Neuron (in vitro differentiated cells): ENCODE measurements at regions not wholly inside any gene's neighbourhood (a gene's known extent, or its start where the extent isn't known, plus 50 kb on each side); places are given as distances from the start of the nearest gene placed in this dataset.
"Not testable (repeated sequence)": the region's sequence is repeated elsewhere in the genome, so short reads cannot be mapped to it uniquely, and the experiment has no call there.

Experiments
- H2AFZ ChIP-seq: one replicate; pipeline ENCODE4 v1.6.1; 2013; ENCODE audit warnings: low read depth, mild to moderate bottlenecking, inconsistent platforms, low read length, moderate library complexity
- H3K27me3 ChIP-seq: one replicate; pipeline ENCODE4 v1.6.1; 2013; ENCODE audit warnings: low read length; ENCODE audit not compliant: insufficient read depth
- H3K36me3 ChIP-seq: one replicate; pipeline ENCODE4 v1.6.1; 2013; ENCODE audit warnings: low read length; ENCODE audit not compliant: insufficient read depth
- H3K4me1 ChIP-seq: one replicate; pipeline ENCODE4 v1.6.1; 2013; ENCODE audit warnings: low read length; ENCODE audit not compliant: insufficient read depth
- H3K4me3 ChIP-seq: 2 replicates; pipeline ENCODE4 v1.5.1; 2013; ENCODE audit warnings: mild to moderate bottlenecking, low read length, moderate library complexity
- H3K9me3 ChIP-seq: one replicate; pipeline ENCODE4 v1.6.1; 2013; ENCODE audit warnings: low read length

DNA sequence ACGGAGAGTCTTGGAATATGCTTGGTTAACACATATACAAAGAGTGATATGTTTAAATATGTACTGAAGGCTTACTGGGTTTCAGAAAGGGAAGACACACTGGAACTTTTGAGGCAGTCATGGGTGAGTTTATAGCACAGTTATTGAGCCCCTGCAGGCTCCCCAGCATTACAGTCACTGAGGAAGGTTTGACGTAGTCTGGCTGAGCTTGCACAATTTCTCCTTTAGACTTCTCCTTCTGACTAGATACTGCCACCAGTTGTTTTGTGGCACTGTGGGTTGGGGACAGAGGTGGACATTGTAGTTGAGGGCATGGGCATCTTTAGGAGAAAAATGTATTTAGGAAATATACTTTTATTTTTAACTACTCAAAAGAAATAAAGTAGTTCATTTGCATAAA is 285.4 kb downstream of the C11orf87 start:
- Histone ChIP-seq H3K27me3 (no peaks in the 10 kb centered on the region), H3K36me3 (no peaks in the 10 kb centered on the region), H3K4me3 (no peak overlapping the region), H2AFZ (no peak overlapping the region), H3K4me1 (no peaks in the 10 kb centered on the region), H3K9me3 (no peaks in the 10 kb centered on the region)

DNA sequence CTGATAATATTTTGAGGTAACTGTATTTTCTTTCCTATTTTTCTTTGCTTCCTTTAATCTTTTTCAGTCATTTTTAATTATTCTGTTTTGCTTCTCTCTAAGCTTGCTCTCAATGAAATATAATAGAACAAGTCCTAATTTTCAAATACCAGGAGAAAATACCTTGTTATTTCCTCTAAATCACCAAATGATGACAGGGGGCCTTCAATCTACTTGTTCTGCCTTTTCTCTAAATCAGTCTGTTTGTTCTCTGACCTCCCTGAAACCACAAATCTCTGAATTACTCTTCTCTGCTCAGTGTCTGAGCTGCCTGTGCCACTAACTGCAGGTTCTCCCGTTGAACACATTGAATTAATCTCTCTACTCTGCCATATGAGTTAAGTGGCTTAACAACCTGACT is 286.2 kb downstream of the C11orf87 start:
- Histone ChIP-seq H3K4me3 (no peak overlapping the region), H3K9me3 (no peaks in the 10 kb centered on the region), H3K27me3 (no peaks in the 10 kb centered on the region), H3K4me1 (no peaks in the 10 kb centered on the region), H2AFZ (no peak overlapping the region), H3K36me3 (no peaks in the 10 kb centered on the region)

DNA sequence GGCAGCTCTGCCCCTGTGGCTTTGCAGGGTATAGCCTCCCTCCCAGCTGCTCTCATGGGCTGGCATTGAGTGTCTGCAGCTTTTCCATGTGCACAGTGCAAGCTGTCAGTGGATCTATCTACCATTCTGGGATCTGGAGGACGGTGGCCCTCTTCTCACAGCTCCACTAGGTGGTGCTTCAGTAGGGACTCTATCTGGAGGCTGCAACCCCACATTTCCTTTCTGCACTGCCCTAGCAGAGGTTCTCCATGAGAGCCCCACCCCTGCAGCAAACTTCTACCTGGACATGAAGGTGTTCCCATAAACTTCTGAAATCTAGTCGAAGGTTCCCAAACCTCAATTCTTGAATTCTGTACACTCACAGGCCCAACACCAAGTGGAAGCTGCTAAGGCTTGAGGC is 292.5 kb downstream of the C11orf87 start:
- not testable (repeated sequence) for H3K9me3 ChIP-seq, H2AFZ ChIP-seq, H3K27me3 ChIP-seq, H3K4me1 ChIP-seq, H3K4me3 ChIP-seq, H3K36me3 ChIP-seq

DNA sequence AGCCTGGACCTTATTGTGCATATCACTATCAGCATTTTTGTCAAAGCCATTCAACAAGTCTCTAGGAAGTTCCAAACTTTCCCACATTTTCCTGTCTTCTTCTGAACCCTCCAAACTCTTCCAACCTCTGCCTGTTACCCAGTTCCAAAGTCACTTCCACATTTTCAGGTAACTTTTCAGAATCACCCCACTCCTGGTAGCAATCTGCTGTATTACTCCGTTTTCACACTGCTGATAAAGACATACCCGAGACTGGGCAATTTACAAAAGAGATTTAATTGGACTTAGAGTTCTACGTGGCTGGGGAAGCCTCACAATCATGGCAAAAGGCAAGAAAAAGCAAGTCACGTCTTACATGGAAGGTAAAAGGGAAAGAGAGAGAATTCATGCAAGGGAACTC is 293.4 kb downstream of the C11orf87 start:
- H3K9me3 ChIP-seq, H3K36me3 ChIP-seq, H3K4me3 ChIP-seq, H3K4me1 ChIP-seq, H2AFZ ChIP-seq, H3K27me3 ChIP-seq: not testable (repeated sequence)

DNA sequence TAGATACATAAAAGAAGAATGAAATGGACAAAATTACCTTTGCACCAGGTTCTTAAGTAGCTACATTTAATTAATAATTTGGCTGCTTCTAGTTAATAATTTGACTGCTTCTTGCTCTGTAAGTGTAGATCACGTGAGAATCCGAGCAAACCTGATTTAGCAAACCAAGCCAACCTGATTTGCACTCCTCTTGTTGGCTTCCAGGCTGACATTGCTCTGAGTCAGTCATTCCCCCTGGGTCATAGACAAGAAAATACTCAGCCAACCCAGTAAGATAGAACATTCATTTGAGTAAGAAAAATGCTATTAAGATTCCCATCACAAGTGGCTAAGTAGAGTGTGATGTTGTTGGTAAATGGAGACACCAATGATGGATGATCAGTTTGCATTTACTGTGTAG is 304.1 kb downstream of the C11orf87 start:
- Histone ChIP-seq H3K4me1 (no peaks in the 10 kb centered on the region), H3K36me3 (no peaks in the 10 kb centered on the region), H2AFZ (no peak overlapping the region), H3K4me3 (no peak overlapping the region), H3K9me3 (no peaks in the 10 kb centered on the region), H3K27me3 (no peaks in the 10 kb centered on the region)

DNA sequence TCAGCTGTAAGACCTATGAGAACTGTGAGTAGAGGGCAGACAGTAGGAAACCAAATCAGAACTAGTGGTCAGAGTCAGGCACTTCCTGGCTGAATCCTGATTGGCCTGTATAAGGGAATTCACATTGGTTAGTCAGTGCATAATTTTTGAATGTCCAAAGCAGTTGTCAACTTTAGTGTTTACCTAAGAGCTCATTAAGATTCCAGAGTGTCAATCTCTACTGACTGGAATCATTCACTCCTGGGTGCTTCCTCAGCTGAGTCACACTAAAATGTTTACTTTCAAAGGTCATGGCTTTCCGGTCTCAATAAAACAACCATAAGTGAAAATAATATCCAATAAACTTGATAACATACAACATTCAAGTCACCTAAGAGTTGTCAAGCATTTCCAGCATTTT is 306.1 kb downstream of the C11orf87 start:
- Histone ChIP-seq H3K4me1 (no peaks in the 10 kb centered on the region), H3K27me3 (no peaks in the 10 kb centered on the region), H2AFZ (no peak overlapping the region), H3K4me3 (no peak overlapping the region), H3K9me3 (no peaks in the 10 kb centered on the region), H3K36me3 (no peaks in the 10 kb centered on the region)

DNA sequence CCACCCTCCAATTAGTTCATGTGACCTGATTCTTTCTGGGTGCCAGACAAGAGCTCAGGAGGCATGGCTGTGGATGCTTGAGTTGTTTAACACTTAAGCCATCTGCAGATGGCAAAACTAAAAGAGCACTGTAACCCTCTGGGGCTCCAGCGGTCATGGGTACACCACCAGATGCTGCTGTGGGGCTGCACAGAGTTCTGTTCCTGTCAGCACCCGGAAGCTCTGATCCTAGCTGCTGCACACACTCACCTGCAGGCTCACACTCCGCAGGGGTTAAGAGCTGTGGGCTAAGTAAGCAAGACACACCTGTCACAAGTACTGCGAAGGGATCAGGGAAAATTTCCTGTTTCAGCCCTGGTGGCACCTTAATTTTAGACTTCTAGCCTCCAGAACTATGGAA is 307.8 kb downstream of the C11orf87 start:
- peaks cover 8% of the 10 kb centered on the region for H3K4me1 ChIP-seq
- no peak overlapping the region for H2AFZ ChIP-seq
- no peaks in the 10 kb centered on the region for H3K27me3 ChIP-seq
- H3K4me3 ChIP-seq, result no peak overlapping the region
- H3K36me3 ChIP-seq, result no peaks in the 10 kb centered on the region
- H3K9me3 ChIP-seq, result no peaks in the 10 kb centered on the region

DNA sequence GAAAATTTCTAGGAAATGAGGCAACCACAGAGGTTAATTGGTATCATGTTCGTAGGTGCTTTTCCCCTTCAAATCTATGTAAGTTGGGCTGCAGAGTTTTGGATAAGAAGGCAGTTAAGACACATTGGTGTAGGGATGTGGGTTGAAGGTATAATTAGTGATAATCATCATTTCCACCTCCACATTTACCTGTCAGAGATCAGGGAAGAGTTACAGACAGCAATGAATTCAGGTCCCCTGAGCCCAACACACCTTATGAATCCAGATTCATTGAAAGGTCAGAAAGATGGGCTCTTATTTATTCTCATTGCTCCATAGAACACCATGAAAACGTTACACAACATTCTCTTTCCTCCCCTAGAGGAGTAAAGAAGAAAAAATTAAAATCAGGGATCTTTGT is 308.7 kb downstream of the C11orf87 start:
- Histone ChIP-seq H3K4me3 (no peak overlapping the region), H3K4me1 (peaks cover 12% of the 10 kb centered on the region), H3K9me3 (no peaks in the 10 kb centered on the region), H3K27me3 (no peaks in the 10 kb centered on the region), H3K36me3 (no peaks in the 10 kb centered on the region), H2AFZ (no peak overlapping the region)

DNA sequence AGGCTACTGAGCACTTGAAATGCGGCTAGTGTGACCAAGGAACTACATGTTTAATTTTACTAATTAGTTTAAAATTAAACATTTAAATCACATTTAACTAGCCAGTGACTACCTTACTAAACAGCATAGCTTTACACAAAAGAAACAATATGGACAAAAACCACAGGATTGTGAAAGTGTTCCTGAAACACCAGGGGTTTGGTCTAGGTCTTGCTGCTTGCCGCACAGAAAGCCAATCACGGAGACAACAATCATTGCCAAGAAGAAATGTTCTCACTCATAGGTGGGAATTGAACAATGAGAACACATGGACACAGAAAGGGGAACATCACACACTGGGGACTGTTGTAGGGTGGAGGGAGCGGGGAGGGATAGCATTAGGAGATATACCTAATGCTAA is 309.5 kb downstream of the C11orf87 start:
- Histone ChIP-seq H3K27me3 (no peaks in the 10 kb centered on the region), H3K36me3 (no peaks in the 10 kb centered on the region), H3K4me3 (no peak overlapping the region), H3K4me1 (peaks cover 12% of the 10 kb centered on the region), H3K9me3 (no peaks in the 10 kb centered on the region), H2AFZ (no peak overlapping the region)

DNA sequence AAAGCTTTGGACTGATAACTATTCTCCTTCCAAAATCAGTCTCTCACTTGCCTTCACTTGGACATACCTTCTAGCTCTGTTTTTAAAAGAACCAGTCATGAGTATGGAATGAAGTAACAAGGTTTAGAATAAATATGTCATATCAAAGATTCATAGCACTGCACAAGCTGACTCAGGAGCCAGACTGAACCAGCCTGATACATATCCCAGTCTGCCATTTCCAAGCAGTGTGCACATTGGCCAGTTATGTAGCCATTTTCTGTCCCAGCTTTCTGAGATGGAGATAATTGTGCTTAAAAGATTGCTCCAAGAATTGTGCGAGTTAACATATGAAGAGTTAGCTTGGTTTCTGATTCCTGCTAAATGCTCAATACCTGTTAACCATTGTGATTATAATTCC is 311.3 kb downstream of the C11orf87 start:
- no peaks in the 10 kb centered on the region for H3K36me3 ChIP-seq
- H3K4me1 ChIP-seq, result peaks cover 12% of the 10 kb centered on the region
- H3K9me3 ChIP-seq, result no peaks in the 10 kb centered on the region
- H3K27me3 ChIP-seq, result no peaks in the 10 kb centered on the region
- no peak overlapping the region for H2AFZ ChIP-seq
- H3K4me3 ChIP-seq, result no peak overlapping the region

DNA sequence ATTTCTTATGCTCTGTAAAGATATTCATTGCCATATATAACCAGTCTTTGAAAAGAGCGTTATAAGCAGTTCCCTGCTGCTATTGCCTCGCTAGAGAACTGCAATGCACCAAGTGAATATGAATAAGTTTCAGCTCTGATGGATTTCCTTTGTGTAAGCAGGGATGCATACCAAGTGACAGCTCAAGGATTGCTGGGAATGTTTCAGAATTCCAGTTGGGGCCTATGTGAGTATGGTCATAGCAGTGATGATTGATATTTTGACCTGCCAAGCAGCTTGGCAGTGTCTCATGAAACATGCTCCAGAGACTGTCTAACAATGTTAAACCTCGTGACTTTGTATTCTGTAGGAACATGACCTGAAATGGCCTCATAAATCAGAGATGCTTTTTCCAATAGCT is 312.6 kb downstream of the C11orf87 start:
- H3K27me3 ChIP-seq, result no peaks in the 10 kb centered on the region
- H3K9me3 ChIP-seq, result no peaks in the 10 kb centered on the region
- no peaks in the 10 kb centered on the region for H3K36me3 ChIP-seq
- peaks cover 12% of the 10 kb centered on the region for H3K4me1 ChIP-seq
- H2AFZ ChIP-seq, result peak overlapping the region; percentile 40
- H3K4me3 ChIP-seq, result no peak overlapping the region

DNA sequence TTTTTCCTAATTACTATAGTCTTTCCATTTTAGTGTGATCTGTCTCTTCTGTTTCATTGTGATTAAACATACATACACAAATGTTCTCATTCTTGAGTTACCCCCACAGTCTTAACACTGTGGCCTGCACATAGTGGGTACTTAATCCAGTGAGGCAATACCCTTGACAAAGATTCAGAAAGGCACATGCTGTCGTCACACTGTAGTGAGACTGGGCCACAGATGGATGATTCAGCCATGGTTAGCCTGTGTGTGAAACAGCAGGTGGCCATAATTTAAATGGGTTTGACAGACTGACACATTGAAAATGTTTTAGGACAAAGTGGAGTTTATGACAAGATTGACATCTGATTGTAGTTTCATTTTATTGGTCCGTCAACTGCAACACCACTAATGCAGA is 313.1 kb downstream of the C11orf87 start:
- Histone ChIP-seq H3K27me3 (no peaks in the 10 kb centered on the region), H3K36me3 (no peaks in the 10 kb centered on the region), H2AFZ (no peak overlapping the region), H3K9me3 (no peaks in the 10 kb centered on the region), H3K4me3 (no peak overlapping the region), H3K4me1 (peaks cover 12% of the 10 kb centered on the region)

DNA sequence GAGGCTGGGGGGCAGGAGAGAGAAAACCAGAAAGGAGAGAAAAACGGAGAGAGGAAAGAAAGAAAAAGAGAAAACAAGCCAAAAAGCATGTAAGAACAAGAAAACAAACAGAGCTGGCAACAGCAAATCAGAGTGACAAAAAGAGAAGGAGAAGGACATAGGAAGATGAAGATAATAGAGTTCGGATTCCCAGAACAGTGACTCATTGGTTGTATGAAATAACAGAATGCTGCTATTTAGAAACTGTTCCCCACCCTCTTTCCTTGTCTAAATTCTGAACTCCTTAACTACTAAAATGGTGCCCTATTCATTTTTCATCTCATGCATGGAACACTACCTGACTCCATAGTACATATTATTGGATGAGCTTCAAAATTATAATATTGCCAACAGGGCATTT is 317.4 kb downstream of the C11orf87 start:
- H3K27me3 ChIP-seq, result no peaks in the 10 kb centered on the region
- H3K4me3 ChIP-seq, result no peak overlapping the region

DNA sequence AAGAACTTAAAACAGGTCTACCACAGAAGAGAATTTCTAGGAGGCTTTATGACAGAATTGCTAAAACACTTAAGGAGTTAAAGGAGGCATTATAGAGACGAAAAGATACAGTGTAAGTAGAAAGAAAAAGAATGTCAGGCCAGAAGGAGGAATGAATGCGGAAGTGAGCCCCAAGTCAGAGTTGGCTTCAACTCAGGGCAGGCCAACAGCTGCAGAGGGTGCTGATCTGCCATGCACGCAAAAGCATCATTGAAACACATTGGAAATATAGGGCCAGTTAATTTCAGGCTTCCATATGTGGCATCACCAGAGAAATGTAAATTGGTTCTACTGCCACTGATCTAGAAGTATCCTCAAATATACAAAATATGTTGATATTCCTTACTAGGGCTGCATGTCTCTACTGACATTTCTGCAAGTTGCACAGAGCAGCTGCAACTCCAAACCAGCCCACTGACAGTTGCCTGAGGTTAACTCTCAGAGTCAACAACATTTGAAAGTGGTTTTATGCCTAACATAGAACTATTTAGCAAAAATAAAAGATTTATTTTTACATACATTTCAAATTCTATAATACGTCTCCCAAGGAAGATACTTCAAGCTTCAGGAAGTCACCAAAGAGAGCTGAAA is 324.1 kb downstream of the C11orf87 start:
- no peaks in the 10 kb centered on the region for H3K9me3 ChIP-seq
- H3K4me3 ChIP-seq, result no peak overlapping the region
- no peaks in the 10 kb centered on the region for H3K4me1 ChIP-seq
- H3K36me3 ChIP-seq, result no peaks in the 10 kb centered on the region
- H3K27me3 ChIP-seq, result no peaks in the 10 kb centered on the region
- no peak overlapping the region for H2AFZ ChIP-seq

More for the DNA sequence above, 317.4 kb downstream of the C11orf87 start:
- H2AFZ ChIP-seq, result no peak overlapping the region
- H3K4me1 ChIP-seq, result peaks cover 8% of the 10 kb centered on the region
- H3K9me3 ChIP-seq, result no peaks in the 10 kb centered on the region
- H3K36me3 ChIP-seq, result no peaks in the 10 kb centered on the region
